ENCODE measurements at regions not wholly inside any gene's neighbourhood (a gene's known extent, or its start where the extent isn't known, plus 50 kb on each side); places are given as distances from the start of the nearest gene placed in this dataset.

- TF ChIP-seq CTCF (IDR thresholded peaks at IDR 0.05): no peak
- no peak for TF ChIP-seq POLR2AphosphoS5 (IDR thresholded peaks at IDR 0.05)
- no peak for TF ChIP-seq POLR2A (IDR thresholded peaks at IDR 0.05)
- TF ChIP-seq EP300 (IDR thresholded peaks at IDR 0.05): no peak
These were observed 128.1 kb upstream of the NUDT12 start for GRCh38 chr5:103690676-103691075.

All from sigmoid colon (tissue), 4 donors.